ENCODE measurements at regions not wholly inside any gene's neighbourhood (a gene's known extent, or its start where the extent isn't known, plus 50 kb on each side); places are given as distances from the start of the nearest gene placed in this dataset.

GRCh38 chr10:108388706-108389105, 1224.2 kb upstream of the SORCS1 start:
- H3K4me3 ChIP-seq, result no peak overlapping the region
- TF ChIP-seq, protein P1, sequence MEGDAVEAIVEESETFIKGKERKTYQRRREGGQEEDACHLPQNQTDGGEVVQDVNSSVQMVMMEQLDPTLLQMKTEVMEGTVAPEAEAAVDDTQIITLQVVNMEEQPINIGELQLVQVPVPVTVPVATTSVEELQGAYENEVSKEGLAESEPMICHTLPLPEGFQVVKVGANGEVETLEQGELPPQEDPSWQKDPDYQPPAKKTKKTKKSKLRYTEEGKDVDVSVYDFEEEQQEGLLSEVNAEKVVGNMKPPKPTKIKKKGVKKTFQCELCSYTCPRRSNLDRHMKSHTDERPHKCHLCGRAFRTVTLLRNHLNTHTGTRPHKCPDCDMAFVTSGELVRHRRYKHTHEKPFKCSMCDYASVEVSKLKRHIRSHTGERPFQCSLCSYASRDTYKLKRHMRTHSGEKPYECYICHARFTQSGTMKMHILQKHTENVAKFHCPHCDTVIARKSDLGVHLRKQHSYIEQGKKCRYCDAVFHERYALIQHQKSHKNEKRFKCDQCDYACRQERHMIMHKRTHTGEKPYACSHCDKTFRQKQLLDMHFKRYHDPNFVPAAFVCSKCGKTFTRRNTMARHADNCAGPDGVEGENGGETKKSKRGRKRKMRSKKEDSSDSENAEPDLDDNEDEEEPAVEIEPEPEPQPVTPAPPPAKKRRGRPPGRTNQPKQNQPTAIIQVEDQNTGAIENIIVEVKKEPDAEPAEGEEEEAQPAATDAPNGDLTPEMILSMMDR (IDR thresholded peaks at IDR 0.05), result no peak
- H3K4me1 ChIP-seq (ENCODE audit: control insufficient read depth in 1 of 2, low read depth in 2 of 2), result no peaks in the 10 kb centered on the region
- H3K9me3 ChIP-seq, result no peaks in the 10 kb centered on the region
- ATAC-seq (ENCODE audit: insufficient number of reproducible peaks, low FRiP score, low read depth), result no peak
- DNase-seq (ENCODE audit: low spot score), result no peak
- H3K27me3 ChIP-seq (replicated peaks; ENCODE audit: insufficient read depth), result no peaks in the 10 kb centered on the region
- H3K27ac ChIP-seq, result no peak overlapping the region
- no peaks in the 10 kb centered on the region for H3K36me3 ChIP-seq

DNA sequence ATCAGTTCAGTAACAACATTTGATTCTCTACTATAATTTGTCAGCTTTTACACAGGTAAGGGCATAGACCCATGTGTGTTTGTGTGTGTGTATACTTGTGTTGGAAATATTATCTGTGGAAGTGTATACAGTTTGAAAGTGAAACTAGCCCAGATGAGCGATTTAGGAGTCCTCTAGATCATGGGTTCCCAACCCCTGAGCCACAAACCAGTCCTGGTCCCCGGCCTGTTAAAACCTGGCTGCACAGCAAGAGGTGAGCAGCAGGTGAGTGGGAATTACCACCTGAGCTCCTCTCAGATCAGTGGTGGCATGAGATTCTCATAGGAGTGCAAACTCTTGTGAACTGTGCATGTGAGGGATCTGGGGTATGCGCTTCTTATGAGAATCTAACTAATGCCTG, 1221.5 kb upstream of the SORCS1 start:
- no peaks in the 10 kb centered on the region for H3K9me3 ChIP-seq
- TF ChIP-seq, protein P1 (IDR thresholded peaks at IDR 0.05), result no peak
- no peak for DNase-seq (ENCODE audit: low spot score)
- ATAC-seq (ENCODE audit: insufficient number of reproducible peaks, low FRiP score, low read depth), result no peak
- H3K27me3 ChIP-seq (replicated peaks; ENCODE audit: insufficient read depth), result no peaks in the 10 kb centered on the region
- H3K27ac ChIP-seq, result no peak overlapping the region
- H3K4me3 ChIP-seq, result no peak overlapping the region
- H3K4me1 ChIP-seq (ENCODE audit: control insufficient read depth in 1 of 2, low read depth in 2 of 2), result no peaks in the 10 kb centered on the region
- H3K36me3 ChIP-seq, result no peaks in the 10 kb centered on the region

GRCh38 chr10:108384378-108384777, 1219.9 kb upstream of the SORCS1 start:
- ATAC-seq (ENCODE audit: insufficient number of reproducible peaks, low FRiP score, low read depth) (no peak), DNase-seq (ENCODE audit: low spot score) (no peak)
- Histone ChIP-seq H3K36me3 (no peaks in the 10 kb centered on the region), H3K4me3 (no peak overlapping the region), H3K27ac (no peak overlapping the region), H3K4me1 (ENCODE audit: control insufficient read depth in 1 of 2, low read depth in 2 of 2) (no peaks in the 10 kb centered on the region), H3K9me3 (no peaks in the 10 kb centered on the region), H3K27me3 (replicated peaks; ENCODE audit: insufficient read depth) (no peaks in the 10 kb centered on the region)
- TF ChIP-seq, protein P1 (IDR thresholded peaks at IDR 0.05), result no peak

GRCh38 chr10:108378779-108379178, 1214.3 kb upstream of the SORCS1 start:
- H3K4me1 ChIP-seq (ENCODE audit: control insufficient read depth in 1 of 2, low read depth in 2 of 2), result no peaks in the 10 kb centered on the region
- H3K27me3 ChIP-seq (replicated peaks; ENCODE audit: insufficient read depth), result no peaks in the 10 kb centered on the region
- TF ChIP-seq, protein P1 (IDR thresholded peaks at IDR 0.05), result no peak
- H3K27ac ChIP-seq, result no peak overlapping the region
- H3K36me3 ChIP-seq, result no peaks in the 10 kb centered on the region
- no peak for ATAC-seq (ENCODE audit: insufficient number of reproducible peaks, low FRiP score, low read depth)
- no peak for DNase-seq (ENCODE audit: low spot score)
- no peak overlapping the region for H3K4me3 ChIP-seq
- H3K9me3 ChIP-seq, result no peaks in the 10 kb centered on the region

DNA sequence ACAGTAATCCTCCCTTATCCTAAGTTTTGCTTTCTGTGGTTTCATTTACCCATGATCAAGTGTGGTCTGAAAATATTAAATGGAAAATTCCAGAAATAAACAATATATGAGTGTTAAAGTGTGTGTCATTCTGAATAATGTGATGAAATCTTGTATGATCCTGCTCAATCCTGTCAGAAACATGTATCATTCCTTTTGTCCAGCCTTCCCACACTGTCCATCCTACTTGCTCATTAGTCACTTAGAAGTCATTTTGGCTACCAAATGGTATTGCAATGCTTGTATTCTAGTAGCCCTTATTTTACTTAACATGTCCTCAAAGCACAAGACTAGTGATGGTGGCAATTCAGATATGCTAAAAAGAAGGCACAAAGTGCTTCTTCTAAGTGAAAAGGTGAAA, 1211.2 kb upstream of the SORCS1 start:
- Histone ChIP-seq H3K27me3 (replicated peaks; ENCODE audit: insufficient read depth) (no peaks in the 10 kb centered on the region), H3K9me3 (no peaks in the 10 kb centered on the region), H3K4me1 (ENCODE audit: control insufficient read depth in 1 of 2, low read depth in 2 of 2) (no peaks in the 10 kb centered on the region), H3K36me3 (no peaks in the 10 kb centered on the region), H3K27ac (no peak overlapping the region), H3K4me3 (no peak overlapping the region)
- ATAC-seq (ENCODE audit: insufficient number of reproducible peaks, low FRiP score, low read depth) (no peak), DNase-seq (ENCODE audit: low spot score) (no peak)
- TF ChIP-seq, protein P1 (IDR thresholded peaks at IDR 0.05), result no peak
